ENCODE measurements at regions not wholly inside any gene's neighbourhood (a gene's known extent, or its start where the extent isn't known, plus 50 kb on each side); places are given as distances from the start of the nearest gene placed in this dataset.

DNA sequence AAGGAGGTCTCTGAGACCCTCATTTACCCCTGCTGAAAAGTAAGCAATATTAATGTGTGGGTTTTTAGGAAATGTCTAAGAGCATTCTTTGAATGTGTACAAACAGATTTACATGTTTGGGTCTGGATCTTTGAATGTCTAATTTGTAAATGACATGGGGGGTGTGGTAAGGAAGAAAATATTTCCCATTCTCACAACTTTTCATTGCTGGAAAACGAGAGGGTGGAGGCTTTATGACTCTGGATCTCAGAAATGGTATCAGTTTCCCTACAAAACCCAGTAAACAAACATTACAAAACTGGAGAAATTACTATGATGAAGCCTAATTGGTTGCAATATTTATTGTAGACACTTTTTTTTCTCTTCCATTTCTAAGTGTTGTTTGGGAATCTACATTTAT lies 98.1 kb upstream of the FOXB1 start:
- CTCF ChIA-PET = interaction anchor here (0.6 kb wide), 1 partner anchor 71 kb away, joined by 4 read pairs; no protein-coding TSS in a partner anchor

DNA sequence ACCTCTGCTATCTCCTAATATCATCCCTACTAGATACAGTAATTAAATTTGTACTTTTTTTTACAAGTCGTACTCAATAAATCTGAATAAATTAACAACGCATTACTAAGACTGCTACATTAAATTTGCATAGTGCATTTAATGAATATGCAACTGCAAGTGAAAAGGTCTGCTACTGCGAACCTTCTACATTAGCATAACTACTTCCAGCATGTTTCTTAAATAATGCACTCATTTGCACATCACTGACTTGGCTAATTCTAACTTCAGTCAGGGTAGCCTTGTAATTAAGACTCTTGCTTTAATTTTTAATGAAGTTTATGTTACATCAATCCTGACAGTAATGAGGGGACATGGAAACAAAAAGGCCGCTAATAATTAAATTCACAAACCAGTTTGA lies 98.9 kb upstream of the FOXB1 start:
- TF ChIP-seq ZNF239 (tag by site-specific recombination; IDR thresholded peaks at IDR 0.05) (no peak), ZNF623 (tag by site-specific recombination; IDR thresholded peaks at IDR 0.05) (no peak), ZNF112 (tag by site-specific recombination; IDR thresholded peaks at IDR 0.05) (no peak)
- TF ChIP-seq, protein P1, sequence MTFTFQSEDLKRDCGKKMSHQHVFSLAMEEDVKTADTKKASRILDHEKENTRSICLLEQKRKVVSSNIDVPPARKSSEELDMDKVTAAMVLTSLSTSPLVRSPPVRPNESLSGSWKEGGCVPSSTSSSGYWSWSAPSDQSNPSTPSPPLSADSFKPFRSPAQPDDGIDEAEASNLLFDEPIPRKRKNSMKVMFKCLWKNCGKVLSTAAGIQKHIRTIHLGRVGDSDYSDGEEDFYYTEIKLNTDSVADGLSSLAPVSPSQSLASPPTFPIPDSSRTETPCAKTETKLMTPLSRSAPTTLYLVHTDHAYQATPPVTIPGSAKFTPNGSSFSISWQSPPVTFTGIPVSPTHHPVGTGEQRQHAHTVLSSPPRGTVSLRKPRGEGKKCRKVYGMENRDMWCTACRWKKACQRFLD (tag by site-specific recombination; IDR thresholded peaks at IDR 0.05) = no peak
- POLR2A ChIA-PET = no interaction called here
- peaks cover 12% of the 10 kb centered on the region for H3K4me1 ChIP-seq (ENCODE audit: control insufficient read depth, insufficient read depth, low read length)
- CTCF ChIA-PET = interaction anchor here (0.6 kb wide), 1 partner anchor 70 kb away, joined by 4 read pairs; no protein-coding TSS in a partner anchor
- no peak overlapping the region for H3K27ac ChIP-seq (ENCODE audit: extremely low read depth, low read depth, low read length)
- H3K4me3 ChIP-seq (ENCODE audit: low read depth, low read length) = no peak overlapping the region
- no peaks in the 10 kb centered on the region for H3K36me3 ChIP-seq (ENCODE audit: control insufficient read depth in 2 of 2, insufficient read depth in 1 of 2, low read length in 2 of 2)
- no peaks in the 10 kb centered on the region for H3K9me3 ChIP-seq (ENCODE audit: control insufficient read depth, insufficient read depth, low read depth, low read length)

More for the DNA sequence above, 98.1 kb upstream of the FOXB1 start:
- no peak for TF ChIP-seq ZNF133 (tag by site-specific recombination; IDR thresholded peaks at IDR 0.05)
- no peak for TF ChIP-seq MYNN (tag by site-specific recombination; IDR thresholded peaks at IDR 0.05; ENCODE audit: borderline replicate concordance)
- TF ChIP-seq ZNF335 (tag by site-specific recombination; conservative IDR thresholded peaks at IDR 0.05) = no peak
- no peak for TF ChIP-seq ZNF660 (tag by site-specific recombination; IDR thresholded peaks at IDR 0.05)
- TF ChIP-seq, protein P2, sequence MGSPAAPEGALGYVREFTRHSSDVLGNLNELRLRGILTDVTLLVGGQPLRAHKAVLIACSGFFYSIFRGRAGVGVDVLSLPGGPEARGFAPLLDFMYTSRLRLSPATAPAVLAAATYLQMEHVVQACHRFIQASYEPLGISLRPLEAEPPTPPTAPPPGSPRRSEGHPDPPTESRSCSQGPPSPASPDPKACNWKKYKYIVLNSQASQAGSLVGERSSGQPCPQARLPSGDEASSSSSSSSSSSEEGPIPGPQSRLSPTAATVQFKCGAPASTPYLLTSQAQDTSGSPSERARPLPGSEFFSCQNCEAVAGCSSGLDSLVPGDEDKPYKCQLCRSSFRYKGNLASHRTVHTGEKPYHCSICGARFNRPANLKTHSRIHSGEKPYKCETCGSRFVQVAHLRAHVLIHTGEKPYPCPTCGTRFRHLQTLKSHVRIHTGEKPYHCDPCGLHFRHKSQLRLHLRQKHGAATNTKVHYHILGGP (tag by site-specific recombination; IDR thresholded peaks at IDR 0.05) = no peak
- TF ChIP-seq KLF16 (tag by site-specific recombination; IDR thresholded peaks at IDR 0.05) = no peak
- no peak for TF ChIP-seq ZNF169 (tag by site-specific recombination; IDR thresholded peaks at IDR 0.05)
- no peak for TF ChIP-seq HOXA7 (CRISPR knock-in tag; IDR thresholded peaks at IDR 0.05; ENCODE audit: borderline replicate concordance)
- no peak for TF ChIP-seq SCRT1 (tag by site-specific recombination; IDR thresholded peaks at IDR 0.05; ENCODE audit: borderline replicate concordance)
- TF ChIP-seq, protein P3, sequence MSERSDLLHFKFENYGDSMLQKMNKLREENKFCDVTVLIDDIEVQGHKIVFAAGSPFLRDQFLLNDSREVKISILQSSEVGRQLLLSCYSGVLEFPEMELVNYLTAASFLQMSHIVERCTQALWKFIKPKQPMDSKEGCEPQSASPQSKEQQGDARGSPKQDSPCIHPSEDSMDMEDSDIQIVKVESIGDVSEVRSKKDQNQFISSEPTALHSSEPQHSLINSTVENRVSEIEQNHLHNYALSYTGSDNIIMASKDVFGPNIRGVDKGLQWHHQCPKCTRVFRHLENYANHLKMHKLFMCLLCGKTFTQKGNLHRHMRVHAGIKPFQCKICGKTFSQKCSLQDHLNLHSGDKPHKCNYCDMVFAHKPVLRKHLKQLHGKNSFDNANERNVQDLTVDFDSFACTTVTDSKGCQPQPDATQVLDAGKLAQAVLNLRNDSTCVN (tag by site-specific recombination; optimal IDR thresholded peaks at IDR 0.05) = no peak
- TF ChIP-seq ZNF112 (tag by site-specific recombination; IDR thresholded peaks at IDR 0.05) = no peak
- no peak for TF ChIP-seq ZNF302 (tag by site-specific recombination; IDR thresholded peaks at IDR 0.05; ENCODE audit: low read depth)
- no peak overlapping the region for H3K4me3 ChIP-seq (ENCODE audit: low read depth, low read length)
- H3K27ac ChIP-seq (ENCODE audit: extremely low read depth, low read depth, low read length) = no peak overlapping the region
- POLR2A ChIA-PET = no interaction called here
- no peaks in the 10 kb centered on the region for H3K36me3 ChIP-seq (ENCODE audit: control insufficient read depth in 2 of 2, insufficient read depth in 1 of 2, low read length in 2 of 2)
- peaks cover 12% of the 10 kb centered on the region for H3K4me1 ChIP-seq (ENCODE audit: control insufficient read depth, insufficient read depth, low read length)
- no peaks in the 10 kb centered on the region for H3K9me3 ChIP-seq (ENCODE audit: control insufficient read depth, insufficient read depth, low read depth, low read length)

DNA sequence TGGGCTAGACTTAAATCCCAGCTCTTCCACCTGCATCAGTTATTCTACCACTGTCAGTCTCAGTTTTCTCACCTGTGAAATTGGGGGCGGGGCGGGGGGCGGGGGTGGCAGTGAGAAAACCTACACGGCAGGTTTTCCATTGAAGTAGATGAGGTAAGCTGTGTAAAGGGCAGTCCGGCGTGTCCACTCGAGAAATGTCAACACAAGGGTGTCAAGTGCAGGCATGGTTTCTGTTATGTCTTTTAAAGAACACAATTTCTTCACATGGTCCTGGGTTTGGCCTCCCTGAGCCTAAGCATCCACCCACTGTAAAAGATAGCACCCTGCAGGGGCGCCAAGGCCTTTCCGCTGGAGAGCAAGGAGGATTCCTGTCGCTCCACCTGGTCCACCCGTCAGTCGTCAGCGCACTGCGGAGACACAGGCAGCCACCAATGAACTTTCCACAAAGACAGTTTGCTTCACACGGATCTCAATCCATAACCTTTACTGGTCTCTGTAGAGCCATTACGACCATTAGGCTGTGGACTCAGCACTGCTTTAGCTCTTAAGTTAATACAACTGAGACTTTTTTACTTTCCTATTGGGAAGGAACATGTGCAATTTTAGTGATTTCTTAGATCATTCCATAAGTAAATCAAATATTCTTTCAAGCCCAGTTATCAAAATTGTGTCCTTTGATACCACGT lies 99.5 kb upstream of the FOXB1 start:
- Histone ChIP-seq H3K4me3 (ENCODE audit: low read depth, low read length) (no peak overlapping the region), H3K4me1 (ENCODE audit: control insufficient read depth, insufficient read depth, low read length) (peaks cover 12% of the 10 kb centered on the region), H3K27ac (ENCODE audit: extremely low read depth, low read depth, low read length) (no peak overlapping the region), H3K36me3 (ENCODE audit: control insufficient read depth in 2 of 2, insufficient read depth in 1 of 2, low read length in 2 of 2) (no peaks in the 10 kb centered on the region), H3K9me3 (ENCODE audit: control insufficient read depth, insufficient read depth, low read depth, low read length) (no peaks in the 10 kb centered on the region)
- ChIA-PET CTCF (no interaction called here), POLR2A (no interaction called here)
- TF ChIP-seq ZNF600 (tag by site-specific recombination; IDR thresholded peaks at IDR 0.05) (no peak), KLF7 (tag by site-specific recombination; IDR thresholded peaks at IDR 0.05; ENCODE audit: borderline replicate concordance) (no peak), ZNF175 (tag by site-specific recombination; IDR thresholded peaks at IDR 0.05) (no peak), BCL11B (tag by site-specific recombination; IDR thresholded peaks at IDR 0.05; ENCODE audit: low read depth) (no peak), ZFP69B (tag by site-specific recombination; IDR thresholded peaks at IDR 0.05) (no peak), ZNF529 (tag by site-specific recombination; IDR thresholded peaks at IDR 0.05; ENCODE audit: insufficient replicate concordance) (no peak), ZNF132 (tag by site-specific recombination; IDR thresholded peaks at IDR 0.05; ENCODE audit: borderline replicate concordance) (no peak), ZNF560 (tag by site-specific recombination; IDR thresholded peaks at IDR 0.05; ENCODE audit: borderline replicate concordance) (no peak)
- TF ChIP-seq, protein P4, sequence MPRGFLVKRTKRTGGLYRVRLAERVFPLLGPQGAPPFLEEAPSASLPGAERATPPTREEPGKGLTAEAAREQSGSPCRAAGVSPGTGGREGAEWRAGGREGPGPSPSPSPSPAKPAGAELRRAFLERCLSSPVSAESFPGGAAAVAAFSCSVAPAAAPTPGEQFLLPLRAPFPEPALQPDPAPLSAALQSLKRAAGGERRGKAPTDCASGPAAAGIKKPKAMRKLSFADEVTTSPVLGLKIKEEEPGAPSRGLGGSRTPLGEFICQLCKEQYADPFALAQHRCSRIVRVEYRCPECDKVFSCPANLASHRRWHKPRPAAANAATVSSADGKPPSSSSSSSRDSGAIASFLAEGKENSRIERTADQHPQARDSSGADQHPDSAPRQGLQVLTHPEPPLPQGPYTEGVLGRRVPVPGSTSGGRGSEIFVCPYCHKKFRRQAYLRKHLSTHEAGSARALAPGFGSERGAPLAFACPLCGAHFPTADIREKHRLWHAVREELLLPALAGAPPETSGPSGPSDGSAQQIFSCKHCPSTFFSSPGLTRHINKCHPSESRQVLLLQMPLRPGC (tag by site-specific recombination; IDR thresholded peaks at IDR 0.05) = no peak
- TF ChIP-seq, protein P5, sequence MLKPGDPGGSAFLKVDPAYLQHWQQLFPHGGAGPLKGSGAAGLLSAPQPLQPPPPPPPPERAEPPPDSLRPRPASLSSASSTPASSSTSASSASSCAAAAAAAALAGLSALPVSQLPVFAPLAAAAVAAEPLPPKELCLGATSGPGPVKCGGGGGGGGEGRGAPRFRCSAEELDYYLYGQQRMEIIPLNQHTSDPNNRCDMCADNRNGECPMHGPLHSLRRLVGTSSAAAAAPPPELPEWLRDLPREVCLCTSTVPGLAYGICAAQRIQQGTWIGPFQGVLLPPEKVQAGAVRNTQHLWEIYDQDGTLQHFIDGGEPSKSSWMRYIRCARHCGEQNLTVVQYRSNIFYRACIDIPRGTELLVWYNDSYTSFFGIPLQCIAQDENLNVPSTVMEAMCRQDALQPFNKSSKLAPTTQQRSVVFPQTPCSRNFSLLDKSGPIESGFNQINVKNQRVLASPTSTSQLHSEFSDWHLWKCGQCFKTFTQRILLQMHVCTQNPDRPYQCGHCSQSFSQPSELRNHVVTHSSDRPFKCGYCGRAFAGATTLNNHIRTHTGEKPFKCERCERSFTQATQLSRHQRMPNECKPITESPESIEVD (tag by site-specific recombination; IDR thresholded peaks at IDR 0.05) = no peak
